ENCODE measurements at regions not wholly inside any gene's neighbourhood (a gene's known extent, or its start where the extent isn't known, plus 50 kb on each side); places are given as distances from the start of the nearest gene placed in this dataset.

- no peak for DNase-seq (ENCODE audit: extremely low read depth, low read depth)
These were observed 61.6 kb upstream of the LAPTM5 start for GRCh38 chr1:30819244-30819571.

GRCh38 chr1:30818568-30819243, 61.1 kb upstream of the LAPTM5 start:
- no peak for DNase-seq (ENCODE audit: extremely low read depth, low read depth)

- DNase-seq (ENCODE audit: extremely low read depth, low read depth), result no peak
These were observed 60.0 kb upstream of the LAPTM5 start for GRCh38 chr1:30817548-30817947.

GRCh38 chr1:30817077-30817438, 59.5 kb upstream of the LAPTM5 start:
- no peak for DNase-seq (ENCODE audit: extremely low read depth, low read depth)

GRCh38 chr1:30816211-30817076, 58.9 kb upstream of the LAPTM5 start:
- peak; percentile 54 for DNase-seq (ENCODE audit: extremely low read depth, low read depth)

GRCh38 chr1:30815556-30815955, 58.0 kb upstream of the LAPTM5 start:
- no peak for DNase-seq (ENCODE audit: extremely low read depth, low read depth)

- no peak for DNase-seq (ENCODE audit: extremely low read depth, low read depth)
These were observed 56.7 kb upstream of the LAPTM5 start for GRCh38 chr1:30814292-30814691.

- DNase-seq (ENCODE audit: extremely low read depth, low read depth), result peak; percentile 32
These were observed 54.5 kb upstream of the LAPTM5 start for GRCh38 chr1:30812076-30812475.

GRCh38 chr1:30811187-30811586, 53.6 kb upstream of the LAPTM5 start:
- no peak for DNase-seq (ENCODE audit: extremely low read depth, low read depth)

- DNase-seq (ENCODE audit: extremely low read depth, low read depth), result no peak
These were observed 53.0 kb upstream of the LAPTM5 start for GRCh38 chr1:30810416-30811080.

- peak; percentile 18 for DNase-seq (ENCODE audit: extremely low read depth, low read depth)
These were observed 52.1 kb upstream of the LAPTM5 start for GRCh38 chr1:30809514-30810263.

GRCh38 chr1:30808067-30808662, 50.6 kb upstream of the LAPTM5 start:
- DNase-seq (ENCODE audit: extremely low read depth, low read depth), result no peak

GRCh38 chr1:30807318-30808066, 49.9 kb upstream of the LAPTM5 start:
- DNase-seq (ENCODE audit: extremely low read depth, low read depth), result no peak
